Dedifferentiated amniotic fluid mesenchymal stem cell (primary cell): ENCODE measurements at regions not wholly inside any gene's neighbourhood (a gene's known extent, or its start where the extent isn't known, plus 50 kb on each side); places are given as distances from the start of the nearest gene placed in this dataset.
"Not testable (repeated sequence)": the region's sequence is repeated elsewhere in the genome, so short reads cannot be mapped to it uniquely, and the experiment has no call there.

ENCODE experiments used
- DNase-seq: peaks from one replicate; pipeline ENCODE4 v3.0.0-alpha.2; 2016; ENCODE audit errors: extremely low spot score

DNA sequence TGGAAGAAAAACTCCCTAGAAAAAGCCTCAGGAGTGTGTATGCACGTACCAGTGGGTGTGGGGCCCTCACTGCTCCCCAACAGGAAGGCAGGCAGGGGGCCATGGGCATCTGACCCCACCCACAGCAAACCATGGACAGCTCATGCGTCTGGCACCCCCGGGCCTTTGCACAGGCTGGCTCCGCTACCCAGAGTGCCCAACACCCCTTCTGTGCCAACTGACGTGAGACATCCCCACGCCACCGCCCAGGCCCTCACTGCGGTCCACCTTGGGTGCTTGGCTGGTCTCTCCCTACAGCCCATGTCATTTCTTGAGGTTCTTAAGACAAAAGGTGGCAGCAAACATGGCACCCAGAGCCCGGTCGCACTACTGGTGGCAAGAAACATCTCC lies 91.4 kb downstream of the NCOR2 start:
- no peak for DNase-seq

DNA sequence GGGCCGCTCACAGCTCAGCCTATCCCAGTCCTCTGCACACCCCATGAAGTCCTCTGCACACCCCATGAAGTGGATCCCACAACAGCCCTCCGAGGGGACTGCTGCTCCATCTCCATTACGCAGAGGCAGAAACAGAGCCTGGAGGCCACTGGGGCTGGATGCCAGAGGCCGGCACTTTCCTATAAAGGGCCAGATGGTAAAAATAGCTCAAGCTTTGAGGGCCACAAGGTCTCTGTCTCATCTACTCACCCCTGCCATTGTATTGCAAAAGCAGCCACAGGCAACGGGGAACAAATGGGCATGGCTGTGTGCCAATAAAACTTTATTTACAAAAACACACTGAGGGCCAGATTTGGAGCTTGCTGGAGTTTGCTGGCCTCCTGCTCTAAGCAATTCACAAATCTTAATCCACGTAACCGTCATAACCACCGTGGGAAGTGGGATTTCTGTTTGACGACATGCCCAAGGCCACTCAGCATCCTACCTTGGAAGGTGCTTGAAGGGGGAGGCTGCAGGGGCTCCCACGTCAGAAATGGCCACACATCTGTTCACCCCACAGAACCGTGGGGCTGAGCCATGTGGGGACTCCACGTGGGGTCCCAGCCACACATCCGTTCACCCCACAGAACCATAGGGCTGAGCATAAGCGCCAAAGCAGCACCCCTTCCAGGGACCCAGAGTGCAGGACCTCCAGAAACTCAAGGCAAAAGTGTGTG lies 92.0 kb downstream of the NCOR2 start:
- no peak for DNase-seq

DNA sequence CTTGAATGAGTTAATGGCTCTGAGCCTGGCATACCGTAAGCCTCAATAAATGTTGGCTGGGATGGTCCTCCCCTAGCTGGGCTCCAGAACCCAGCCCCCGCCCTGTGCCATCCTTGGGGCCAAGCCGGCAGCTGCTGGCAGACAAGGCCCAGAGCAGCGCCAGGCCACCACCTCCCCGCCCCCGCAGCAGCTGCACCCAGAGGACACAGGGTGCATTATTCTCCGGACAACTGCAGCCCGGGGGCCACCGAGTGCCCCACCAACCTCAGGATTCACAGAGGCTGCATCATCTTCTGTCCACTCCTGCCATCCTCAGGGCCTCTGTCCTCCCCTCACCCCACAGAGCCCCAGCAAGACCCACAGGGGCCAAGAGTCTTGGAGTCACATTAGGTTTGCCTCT lies 92.7 kb downstream of the NCOR2 start:
- no peak for DNase-seq

DNA sequence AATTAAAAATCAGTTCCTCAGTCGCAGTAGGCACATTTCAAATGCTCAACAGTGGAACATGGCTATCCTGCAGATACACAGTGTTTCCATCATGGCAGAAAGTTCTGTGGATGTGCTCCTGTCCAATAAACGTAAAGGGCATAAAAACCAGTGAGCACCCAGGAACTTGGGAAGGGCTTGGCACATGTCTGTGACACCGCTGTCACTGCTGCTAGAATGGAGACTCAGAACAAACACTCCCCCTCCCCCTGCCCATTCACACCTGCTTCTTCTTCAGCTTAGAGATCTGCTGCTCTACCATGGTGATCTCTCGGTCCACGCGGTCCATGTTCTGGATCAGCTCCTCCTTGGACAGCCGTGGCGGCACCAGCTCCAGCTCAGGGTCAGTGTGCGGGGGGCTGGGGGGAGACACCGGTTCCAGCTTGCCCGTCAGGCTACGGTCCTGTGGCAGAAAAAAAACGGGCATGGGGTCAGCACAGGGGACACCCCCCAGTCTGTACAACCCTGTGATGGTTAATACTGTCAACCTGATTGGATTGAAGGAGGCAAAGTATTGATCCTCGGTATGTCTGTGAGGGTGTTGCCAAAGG lies 94.6 kb downstream of the NCOR2 start:
- DNase-seq = no peak

DNA sequence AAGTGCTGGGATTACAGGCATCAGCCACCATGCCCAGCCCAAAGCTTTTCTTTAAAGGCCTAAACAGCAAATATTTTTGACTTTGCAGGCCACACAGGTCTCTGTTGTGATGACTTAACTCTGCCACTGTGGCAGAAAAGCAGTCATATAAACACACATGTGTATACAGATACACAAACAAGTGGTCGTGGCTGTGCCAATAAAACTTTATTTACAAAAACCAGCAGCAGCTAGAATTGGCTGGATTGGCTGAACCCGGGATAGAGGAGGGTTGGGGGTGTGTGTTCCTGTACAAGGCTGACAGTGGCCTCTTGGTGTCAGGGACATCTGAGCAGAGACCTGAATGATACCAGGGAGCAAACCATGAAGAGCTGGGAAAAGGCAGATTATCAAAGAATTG lies 95.6 kb downstream of the NCOR2 start:
- no peak for DNase-seq

DNA sequence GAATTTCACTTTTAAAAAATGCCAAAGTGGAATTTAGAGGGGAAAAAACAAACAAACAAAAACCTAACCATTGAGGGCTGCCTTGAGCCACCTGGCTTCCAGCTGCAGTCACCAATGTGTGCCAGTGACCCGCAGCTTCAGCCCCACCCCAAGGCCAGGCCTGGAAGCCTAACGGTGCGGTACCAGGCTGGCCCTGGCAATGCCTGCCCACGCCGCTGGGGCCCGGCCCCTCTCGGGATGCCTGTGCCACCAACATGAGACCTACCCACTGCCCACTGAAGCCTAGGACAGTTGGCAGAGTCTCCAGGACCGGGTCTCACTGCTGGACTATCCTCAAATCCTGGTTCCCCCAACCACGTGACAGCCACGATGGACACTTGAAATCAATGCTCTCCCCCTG lies 96.6 kb downstream of the NCOR2 start:
- DNase-seq = no peak

DNA sequence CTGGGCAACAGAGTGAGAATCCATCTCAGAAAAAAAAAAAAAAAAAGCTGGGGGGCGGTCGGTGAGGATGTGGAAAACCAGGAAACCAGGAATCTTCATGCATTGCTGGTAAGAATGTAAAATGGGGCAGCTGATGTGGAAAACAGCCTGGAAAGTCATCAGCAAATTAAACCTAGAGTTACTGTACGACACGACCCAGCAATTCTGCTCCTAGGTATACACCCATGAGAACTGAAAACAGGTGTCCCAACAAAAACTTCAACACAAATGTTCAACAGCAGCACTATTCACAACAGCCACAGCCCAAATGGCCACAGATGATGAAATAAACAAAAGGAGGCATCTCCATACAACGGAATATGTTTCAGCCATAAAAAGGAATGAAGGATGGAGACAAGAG lies 97.3 kb downstream of the NCOR2 start:
- no peak for DNase-seq

DNA sequence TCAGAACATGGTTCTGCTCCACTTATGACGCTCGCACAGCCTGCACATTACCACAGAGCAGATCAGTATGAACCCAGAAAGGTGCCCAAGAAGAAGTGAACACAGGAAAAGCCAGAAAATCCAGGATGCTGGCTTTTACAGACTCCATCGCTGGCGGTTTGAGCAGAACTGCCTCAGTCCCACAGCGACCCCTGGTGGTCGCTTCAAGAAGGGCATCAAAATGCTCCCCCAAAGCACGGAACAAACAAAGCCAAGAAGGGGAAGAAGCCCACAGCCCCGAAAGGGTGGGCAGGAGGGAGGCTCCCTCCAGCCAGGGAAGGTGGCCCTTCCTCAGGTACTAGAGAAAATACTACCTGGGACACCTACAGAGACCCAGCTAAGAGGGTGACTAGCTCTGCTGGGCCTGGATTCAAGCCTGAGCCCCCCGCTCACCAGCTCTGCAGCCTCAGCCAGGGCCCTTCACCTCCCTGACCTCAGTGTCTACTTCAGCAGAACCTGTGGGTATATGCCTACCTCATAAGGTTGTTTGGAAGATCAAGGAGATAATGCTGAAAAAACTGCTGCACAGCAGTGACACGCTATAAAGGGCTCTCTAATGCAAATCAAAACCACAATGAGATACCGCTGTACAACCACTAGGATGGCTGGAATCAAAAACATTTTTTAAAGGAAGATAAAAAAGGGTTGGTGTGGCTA lies 98.1 kb downstream of the NCOR2 start:
- DNase-seq = no peak

DNA sequence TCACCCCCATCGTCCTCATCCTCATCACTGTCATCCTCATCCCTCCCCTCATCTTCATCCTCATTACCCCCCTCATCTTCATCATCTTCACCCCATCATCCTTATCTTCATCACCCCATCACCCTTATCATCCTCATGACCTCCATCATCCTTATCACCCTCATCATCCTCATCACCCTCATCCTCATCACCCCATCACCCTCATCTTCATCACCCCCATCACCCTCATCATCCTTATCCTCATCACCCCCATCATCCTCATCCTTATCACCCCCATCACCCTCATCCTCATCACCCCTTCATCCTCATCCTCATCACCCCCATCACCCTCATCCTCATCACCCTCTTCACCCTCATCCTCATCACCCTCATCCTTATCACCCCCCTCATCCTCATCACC lies 99.9 kb downstream of the NCOR2 start:
- DNase-seq = not testable (repeated sequence)

DNA sequence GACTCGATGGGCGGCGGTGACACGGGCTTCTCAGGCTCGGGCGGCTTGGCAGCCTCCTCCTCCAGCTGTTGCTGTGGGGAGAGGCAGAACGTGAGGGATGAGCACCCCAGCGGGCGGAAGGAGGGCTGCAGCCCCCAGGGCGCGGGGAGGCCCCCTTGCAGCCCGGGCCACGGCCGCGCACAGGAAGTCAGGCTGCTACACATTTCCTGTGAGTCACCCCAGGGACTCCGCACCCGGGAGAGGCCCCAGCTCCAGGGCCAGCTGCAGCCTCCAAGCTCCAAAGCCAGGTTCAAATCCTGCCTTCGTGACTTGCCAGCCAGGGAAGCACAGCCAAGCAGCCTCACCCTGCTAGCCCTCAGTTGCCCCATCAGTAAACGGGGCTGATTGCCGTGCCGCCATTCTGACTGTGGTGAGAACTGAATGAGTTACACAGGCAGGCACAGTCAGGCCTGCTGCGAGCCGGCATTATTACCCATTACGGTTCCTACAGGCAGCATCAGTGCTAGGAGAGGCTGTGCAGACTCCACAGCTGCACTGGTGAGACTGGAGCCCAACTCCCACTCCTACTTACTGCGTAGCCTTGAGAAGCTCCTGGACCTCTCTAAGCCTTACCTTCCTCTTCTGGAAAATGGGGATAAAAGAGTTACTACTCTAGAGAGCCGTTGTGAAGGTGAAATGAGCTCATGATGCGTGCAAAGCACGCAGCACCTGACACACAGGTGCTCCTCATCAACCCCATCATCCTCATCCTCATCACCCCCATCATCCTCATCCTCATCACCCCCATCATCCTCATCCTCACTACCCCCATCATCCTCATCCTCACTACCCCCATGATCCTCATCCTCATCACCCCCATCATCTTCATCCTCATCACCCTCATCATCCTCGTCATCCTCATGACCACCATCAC lies 100.9 kb downstream of the NCOR2 start:
- DNase-seq = no peak

DNA sequence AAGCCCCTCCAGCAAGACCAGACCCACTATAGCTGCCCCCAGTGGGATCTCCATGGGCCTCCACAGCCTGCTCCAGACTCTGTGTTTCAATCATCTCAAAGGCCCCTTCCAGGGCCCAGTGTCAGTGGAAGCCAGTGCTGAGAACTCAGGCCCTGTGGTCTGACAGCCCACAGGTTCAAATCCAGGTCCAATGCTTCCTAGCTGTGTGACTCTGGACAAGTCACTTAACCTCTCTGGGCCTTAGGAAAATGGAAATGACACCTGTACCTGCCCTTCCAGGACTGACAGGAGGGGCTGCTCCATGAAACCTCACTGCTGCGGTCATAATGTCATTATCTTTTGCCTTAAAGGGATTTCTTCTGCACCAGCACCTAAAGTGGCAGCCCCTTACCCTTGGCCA lies 101.9 kb downstream of the NCOR2 start:
- no peak for DNase-seq

DNA sequence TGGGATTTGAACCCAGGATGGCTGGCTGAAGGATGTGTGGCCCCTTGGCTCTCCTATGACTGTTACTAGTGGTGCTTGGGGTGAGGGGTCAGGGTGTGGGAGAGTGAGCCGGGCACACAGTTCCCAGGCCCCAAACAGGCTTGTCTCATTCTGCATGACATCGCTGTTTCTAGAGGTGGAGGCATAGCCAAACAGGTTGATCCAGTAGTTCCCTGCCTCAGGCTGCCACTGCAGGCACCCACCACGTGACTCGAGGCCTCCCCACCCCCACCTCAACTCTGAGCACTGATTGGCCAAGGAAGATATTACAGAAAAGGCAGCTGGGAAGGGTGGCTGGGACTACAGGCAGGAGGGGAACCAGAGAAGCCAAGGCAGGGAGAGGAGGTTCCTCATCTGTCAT lies 102.6 kb downstream of the NCOR2 start:
- DNase-seq = no peak

DNA sequence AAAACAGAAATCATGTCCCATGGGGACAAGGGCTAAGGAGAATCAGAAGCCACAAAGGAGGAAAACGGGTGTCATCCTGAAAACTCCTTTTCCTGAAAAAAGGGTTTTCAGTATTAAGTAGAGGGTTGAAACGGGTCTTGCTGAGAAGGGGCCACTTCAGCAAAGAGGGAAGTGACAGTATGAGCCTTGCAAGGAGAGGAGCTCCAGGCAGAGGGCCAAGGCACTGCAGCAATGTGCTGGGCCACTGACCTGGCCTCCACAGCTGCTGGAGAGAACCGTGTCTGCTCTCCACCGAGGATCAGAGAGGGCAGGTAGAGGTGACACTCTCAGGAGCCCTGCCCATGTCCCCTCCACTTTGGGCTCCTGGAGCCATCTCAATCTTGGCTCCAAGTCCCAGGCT lies 103.3 kb downstream of the NCOR2 start:
- no peak for DNase-seq

DNA sequence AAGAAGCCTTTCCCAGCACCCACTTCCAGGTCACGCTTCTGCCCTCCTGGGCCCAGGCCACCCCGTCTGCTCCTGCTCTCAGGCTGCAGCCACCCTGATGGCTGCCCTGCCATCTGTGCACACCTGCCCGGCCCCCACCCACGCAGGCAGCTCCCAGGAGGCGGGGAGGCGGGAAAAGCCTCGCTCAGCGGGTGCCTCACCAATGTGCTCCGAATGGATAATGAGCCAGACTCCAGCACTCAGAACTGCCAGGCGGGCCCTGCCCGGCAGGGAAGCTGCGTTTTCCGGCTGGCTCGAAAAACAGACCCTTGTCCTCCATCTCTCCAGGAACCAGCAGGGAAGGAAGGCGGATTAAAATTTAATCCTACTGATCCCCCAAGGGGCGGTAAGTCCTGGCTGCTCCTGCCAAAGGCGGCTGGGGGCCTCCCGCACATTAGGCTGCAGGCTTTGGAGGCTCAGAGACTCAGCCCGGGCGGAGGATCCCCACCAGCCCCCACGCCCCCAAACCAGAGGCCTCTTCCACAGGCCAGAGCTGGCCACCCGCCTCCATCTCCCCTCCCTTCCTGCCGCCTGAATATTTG lies 104.0 kb downstream of the NCOR2 start:
- no peak for DNase-seq

DNA sequence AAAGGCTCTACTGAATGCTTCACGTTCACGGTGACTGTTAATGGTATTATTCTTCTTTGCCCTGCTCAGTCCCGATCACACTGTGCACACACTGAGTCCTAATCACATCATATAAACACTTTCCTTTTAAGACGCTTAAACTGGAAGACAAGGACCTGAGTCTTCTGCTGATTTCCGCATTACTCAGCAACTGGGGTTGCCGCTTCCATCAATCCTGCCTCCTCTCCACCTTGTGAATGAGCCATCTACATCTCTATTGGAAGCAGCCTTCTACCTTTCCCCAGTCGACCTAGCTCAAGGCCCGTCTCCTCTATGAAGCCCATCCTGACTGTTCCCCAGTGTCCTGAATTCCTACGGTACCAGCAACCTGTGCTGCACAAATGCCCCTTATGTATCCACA lies 104.7 kb downstream of the NCOR2 start:
- DNase-seq = no peak

DNA sequence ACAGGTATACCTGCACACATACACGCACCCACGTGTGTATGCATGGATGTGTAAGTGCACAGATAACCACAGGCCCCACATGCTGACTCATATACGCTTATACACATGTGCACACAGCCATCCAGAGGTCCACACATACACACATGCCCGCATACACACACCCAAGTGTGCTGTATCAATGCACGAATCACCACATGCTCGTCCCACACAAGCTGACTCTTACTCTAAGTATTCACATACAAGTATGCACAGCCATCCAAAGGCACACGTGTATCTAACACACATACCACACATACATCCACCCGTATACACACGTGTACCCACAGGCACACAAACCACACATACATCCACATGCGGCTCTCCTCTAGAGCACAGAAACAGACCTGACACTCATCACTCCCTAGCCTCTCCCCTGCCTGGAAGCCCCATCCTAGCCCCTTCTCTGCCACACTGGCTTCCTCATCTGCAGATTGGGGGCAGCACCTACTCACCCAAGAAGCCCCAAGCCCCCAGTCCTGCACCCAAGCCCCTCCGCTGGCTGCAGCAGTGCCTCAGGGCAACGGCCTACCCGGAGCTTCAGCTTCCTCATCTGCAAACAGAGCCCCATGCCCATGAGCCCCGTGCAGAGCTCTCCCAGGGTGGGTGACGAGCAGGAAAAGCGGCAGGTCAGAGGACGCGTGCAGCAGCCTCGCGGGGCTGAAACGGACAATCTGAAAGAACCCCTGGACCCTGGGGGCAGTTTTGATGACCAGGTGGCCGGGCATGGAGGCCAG lies 105.4 kb downstream of the NCOR2 start:
- DNase-seq = no peak

DNA sequence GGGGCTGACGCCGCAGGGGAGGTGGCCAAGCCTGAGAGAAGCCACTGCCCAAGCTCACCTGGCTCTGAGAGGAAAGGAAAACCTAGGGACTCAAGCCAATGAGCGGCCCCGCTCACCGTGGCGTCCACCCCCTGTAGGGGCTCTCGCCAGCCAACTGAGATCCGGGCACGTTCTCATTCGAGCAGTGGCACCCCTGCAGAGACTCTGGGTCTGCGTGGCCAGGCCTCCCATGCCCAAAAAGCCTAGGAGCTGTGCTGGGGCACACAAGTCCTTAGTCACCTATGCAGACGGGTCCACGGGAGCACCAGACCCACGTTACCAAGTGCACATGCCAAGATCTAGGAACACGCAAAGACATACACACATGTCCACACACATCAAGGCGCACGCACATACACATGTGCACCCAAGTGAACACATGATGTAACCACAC lies 106.2 kb downstream of the NCOR2 start:
- DNase-seq = no peak

DNA sequence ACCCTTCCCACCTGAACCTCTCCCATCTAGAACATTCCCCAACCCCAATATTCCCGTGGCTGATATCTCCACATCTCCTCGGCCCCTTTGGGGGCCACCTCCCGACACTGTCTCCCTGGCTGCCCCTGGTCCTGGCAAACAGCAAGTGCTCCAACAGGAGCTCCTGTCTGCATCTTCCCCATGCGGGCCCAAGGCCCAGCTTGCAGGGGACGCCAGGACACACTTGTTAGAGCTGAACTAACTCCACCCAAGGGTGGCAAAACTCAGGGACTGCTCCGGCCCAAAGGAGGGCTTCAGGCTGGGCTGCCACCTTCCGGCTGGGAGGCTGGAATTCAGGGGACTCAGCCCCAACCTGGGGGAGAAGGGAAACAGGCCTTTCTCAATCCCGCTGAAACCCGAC lies 106.6 kb downstream of the NCOR2 start:
- no peak for DNase-seq

DNA sequence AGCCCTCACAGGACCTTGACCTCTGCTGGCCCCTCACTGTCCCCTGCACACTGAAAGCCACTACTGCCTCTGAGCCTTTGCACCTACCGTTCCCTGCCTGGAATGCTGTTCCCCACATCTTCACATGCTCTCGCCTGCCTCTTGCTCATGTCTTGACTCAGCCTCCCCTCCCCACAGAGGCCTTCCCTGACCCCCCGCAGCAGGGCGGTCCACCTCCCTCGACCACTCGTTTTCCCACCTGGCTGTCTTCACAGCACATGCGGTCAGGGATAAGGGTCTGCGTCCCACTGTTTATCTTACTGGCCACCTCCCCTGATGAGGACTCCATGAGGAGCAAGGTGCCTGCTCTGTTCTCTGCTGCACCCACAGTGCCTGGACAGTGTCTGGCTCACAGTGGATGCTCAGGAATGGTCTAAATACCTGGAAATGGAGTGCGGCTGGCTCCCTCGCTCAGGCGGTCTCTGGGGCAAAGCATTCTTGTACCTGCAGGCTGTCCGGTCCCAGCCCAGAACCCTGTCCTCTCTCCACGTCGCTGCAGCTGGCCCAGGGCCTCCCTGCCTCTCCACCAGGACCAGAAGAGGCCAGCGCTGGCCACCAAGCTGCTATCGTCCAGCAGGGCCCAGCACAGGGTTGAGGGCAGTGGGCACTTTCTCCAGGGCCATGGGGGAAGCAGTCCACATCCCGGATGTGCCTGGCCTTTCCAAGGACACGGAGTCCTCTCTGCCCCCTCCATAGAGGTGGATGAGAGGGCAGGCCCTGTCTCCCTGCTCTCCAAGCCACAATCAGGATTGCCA lies 107.4 kb downstream of the NCOR2 start:
- DNase-seq = no peak
